ENCODE measurements at regions not wholly inside any gene's neighbourhood (a gene's known extent, or its start where the extent isn't known, plus 50 kb on each side); places are given as distances from the start of the nearest gene placed in this dataset.

- TF ChIP-seq CTCF (IDR thresholded peaks at IDR 0.05) (no peak), POLR2A (IDR thresholded peaks at IDR 0.05) (no peak)
Observed at GRCh38 chr16:86812363-86812970, 234.1 kb downstream of the FOXL1 start.
